A673 (cell line): ENCODE measurements at regions not wholly inside any gene's neighbourhood (a gene's known extent, or its start where the extent isn't known, plus 50 kb on each side); places are given as distances from the start of the nearest gene placed in this dataset.

Source experiments
- EZH2 ChIP-seq: fragments of 200-600 bp; sonication (generic); IDR thresholded peaks from 2 replicates; pipeline ENCODE4 v1.6.1; 2017; ENCODE audit warnings: borderline replicate concordance, low read depth, mild to moderate bottlenecking, mixed read lengths, antibody characterized with exemption, low read length; ENCODE audit not compliant: poor library complexity, severe bottlenecking
- TF ChIP-seq, protein P1 (sequence below): fragments of 300-800, 200-600 bp; sonication (generic); conservative IDR thresholded peaks from 2 replicates; pipeline ENCODE4 v1.5.1; 2017; ENCODE audit warnings: low read depth, mild to moderate bottlenecking, antibody characterized with exemption, low read length, moderate library complexity, mixed read lengths

DNA sequence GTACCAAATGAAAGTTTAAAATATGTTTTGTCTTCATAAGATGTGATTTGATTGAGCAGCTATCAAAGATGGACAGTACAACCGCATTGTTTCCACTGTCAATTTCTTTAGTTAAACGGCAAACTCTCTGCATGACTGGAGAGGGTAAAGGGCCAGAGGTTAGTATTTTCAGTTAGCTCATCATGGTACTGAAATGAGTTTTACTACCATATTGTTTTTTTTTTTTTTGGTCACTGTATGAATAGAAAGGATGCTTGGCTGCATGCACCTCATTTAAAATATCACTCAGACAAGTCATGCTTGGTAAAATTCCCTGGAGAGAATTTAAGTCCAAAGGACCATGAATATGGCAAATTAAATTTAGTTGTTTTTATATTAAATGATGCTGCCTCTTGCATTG lies 942.1 kb upstream of the SPRY2 start:
- TF ChIP-seq, protein P1, sequence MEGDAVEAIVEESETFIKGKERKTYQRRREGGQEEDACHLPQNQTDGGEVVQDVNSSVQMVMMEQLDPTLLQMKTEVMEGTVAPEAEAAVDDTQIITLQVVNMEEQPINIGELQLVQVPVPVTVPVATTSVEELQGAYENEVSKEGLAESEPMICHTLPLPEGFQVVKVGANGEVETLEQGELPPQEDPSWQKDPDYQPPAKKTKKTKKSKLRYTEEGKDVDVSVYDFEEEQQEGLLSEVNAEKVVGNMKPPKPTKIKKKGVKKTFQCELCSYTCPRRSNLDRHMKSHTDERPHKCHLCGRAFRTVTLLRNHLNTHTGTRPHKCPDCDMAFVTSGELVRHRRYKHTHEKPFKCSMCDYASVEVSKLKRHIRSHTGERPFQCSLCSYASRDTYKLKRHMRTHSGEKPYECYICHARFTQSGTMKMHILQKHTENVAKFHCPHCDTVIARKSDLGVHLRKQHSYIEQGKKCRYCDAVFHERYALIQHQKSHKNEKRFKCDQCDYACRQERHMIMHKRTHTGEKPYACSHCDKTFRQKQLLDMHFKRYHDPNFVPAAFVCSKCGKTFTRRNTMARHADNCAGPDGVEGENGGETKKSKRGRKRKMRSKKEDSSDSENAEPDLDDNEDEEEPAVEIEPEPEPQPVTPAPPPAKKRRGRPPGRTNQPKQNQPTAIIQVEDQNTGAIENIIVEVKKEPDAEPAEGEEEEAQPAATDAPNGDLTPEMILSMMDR, result no peak
- TF ChIP-seq EZH2, result no peak
